ENCODE measurements at regions not wholly inside any gene's neighbourhood (a gene's known extent, or its start where the extent isn't known, plus 50 kb on each side); places are given as distances from the start of the nearest gene placed in this dataset.

DNA sequence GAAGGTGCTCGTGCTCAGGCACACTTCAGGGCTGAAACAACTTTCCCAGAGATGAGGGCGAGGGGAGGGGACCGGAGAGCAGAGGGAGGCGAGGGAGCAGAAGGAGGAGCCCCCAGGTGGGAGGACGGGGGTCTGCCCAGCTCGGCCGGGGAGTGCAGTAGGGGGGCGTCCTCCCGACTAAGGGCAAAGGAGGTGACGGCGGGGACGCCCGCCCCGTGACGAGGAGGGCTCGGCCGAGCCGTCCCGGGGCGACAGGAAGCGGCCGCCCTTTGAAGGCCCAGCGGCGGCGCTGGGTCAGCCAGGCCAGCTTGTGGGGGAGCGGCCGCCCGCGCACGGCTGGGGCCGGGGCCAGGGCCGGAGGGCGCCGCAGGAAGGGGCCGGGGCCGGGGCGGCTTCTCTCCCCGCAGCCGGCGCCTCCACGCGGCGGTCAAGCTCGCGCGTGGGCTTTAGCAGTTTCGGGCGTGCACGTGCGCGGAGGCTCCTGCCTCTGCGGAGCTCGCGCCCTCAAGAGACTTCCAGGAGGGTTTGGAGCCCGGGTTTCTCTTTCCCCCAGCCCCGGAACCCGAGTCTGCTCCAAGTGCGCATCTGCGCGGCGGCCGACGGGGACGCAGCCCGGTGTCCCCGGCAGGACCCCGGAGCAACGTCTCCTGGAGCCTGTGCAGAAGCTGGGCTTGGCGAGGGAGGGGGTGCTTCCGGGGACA, 100.8 kb upstream of the SLC45A1 start:
- H3K27ac ChIP-seq, result no peak overlapping the region
- H3K4me3 ChIP-seq, result peak overlapping the region; percentile 58
- no peaks in the 10 kb centered on the region for H3K36me3 ChIP-seq
- H3K27me3 ChIP-seq, result peaks cover 52% of the 10 kb centered on the region
- H3K9ac ChIP-seq, result no peak overlapping the region
- H3K4me1 ChIP-seq, result peaks cover 6% of the 10 kb centered on the region; the same call in 1 of the 2 replicates
- TF ChIP-seq Cebpa-rat (IDR thresholded peaks at IDR 0.05), result no peak
- H3K9me3 ChIP-seq, result no peaks in the 10 kb centered on the region
- H3K4me2 ChIP-seq, result peak overlapping the region; percentile 73
- no peaks in the 10 kb centered on the region for H4K20me1 ChIP-seq

GRCh38 chr1:8216005-8216404, 101.9 kb upstream of the SLC45A1 start:
- Histone ChIP-seq H3K36me3 (no peaks in the 10 kb centered on the region), H3K9me3 (no peaks in the 10 kb centered on the region), H3K9ac (no peak overlapping the region), H3K27ac (no peak overlapping the region), H3K4me1 (peaks cover 6% of the 10 kb centered on the region; the same call in 1 of the 2 replicates), H3K4me2 (no peak overlapping the region), H4K20me1 (no peaks in the 10 kb centered on the region), H3K27me3 (peaks cover 52% of the 10 kb centered on the region), H3K4me3 (no peak overlapping the region)
- no peak for TF ChIP-seq Cebpa-rat (IDR thresholded peaks at IDR 0.05)

GRCh38 chr1:8214501-8215173, 103.3 kb upstream of the SLC45A1 start:
- H3K9ac ChIP-seq, result no peak overlapping the region
- no peaks in the 10 kb centered on the region for H4K20me1 ChIP-seq
- H3K27ac ChIP-seq, result no peak overlapping the region
- H3K4me1 ChIP-seq, result peaks cover 6% of the 10 kb centered on the region; the same call in 1 of the 2 replicates
- peaks cover 49% of the 10 kb centered on the region for H3K27me3 ChIP-seq
- no peaks in the 10 kb centered on the region for H3K36me3 ChIP-seq
- H3K4me3 ChIP-seq, result no peak overlapping the region
- no peak for TF ChIP-seq Cebpa-rat (IDR thresholded peaks at IDR 0.05)
- H3K9me3 ChIP-seq, result no peaks in the 10 kb centered on the region
- no peak overlapping the region for H3K4me2 ChIP-seq

DNA sequence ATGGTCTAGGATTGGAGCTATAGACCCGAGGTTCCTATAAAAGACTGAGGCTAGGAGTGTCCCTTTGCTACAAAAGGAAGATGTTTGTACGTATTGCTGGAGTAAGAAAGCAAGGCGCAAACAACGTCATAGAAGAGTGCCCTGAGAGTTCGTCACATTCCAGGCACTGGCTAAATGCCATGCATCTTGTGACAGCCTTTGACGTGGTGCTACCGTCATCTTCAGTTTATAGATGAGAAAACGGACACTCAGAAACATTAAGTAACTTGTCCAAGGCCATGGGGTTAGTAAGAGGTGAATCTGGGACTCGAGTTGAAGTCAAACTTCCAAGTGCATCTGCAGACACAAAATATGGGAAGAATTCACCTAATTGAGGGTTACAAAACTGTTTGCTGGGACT, 104.2 kb upstream of the SLC45A1 start:
- H3K9ac ChIP-seq, result no peak overlapping the region
- no peaks in the 10 kb centered on the region for H4K20me1 ChIP-seq
- H3K27ac ChIP-seq, result no peak overlapping the region
- peaks cover 40% of the 10 kb centered on the region for H3K27me3 ChIP-seq
- peaks cover 6% of the 10 kb centered on the region; the same call in 1 of the 2 replicates for H3K4me1 ChIP-seq
- H3K4me3 ChIP-seq, result no peak overlapping the region
- H3K36me3 ChIP-seq, result no peaks in the 10 kb centered on the region
- no peak overlapping the region for H3K4me2 ChIP-seq
- H3K9me3 ChIP-seq, result no peaks in the 10 kb centered on the region
- no peak for TF ChIP-seq Cebpa-rat (IDR thresholded peaks at IDR 0.05)

- Histone ChIP-seq H3K27me3 (peaks cover 35% of the 10 kb centered on the region), H3K9ac (no peak overlapping the region), H3K4me1 (peaks cover 6% of the 10 kb centered on the region; the same call in 1 of the 2 replicates), H3K4me2 (no peak overlapping the region), H3K4me3 (no peak overlapping the region), H3K36me3 (no peaks in the 10 kb centered on the region), H3K9me3 (no peaks in the 10 kb centered on the region), H3K27ac (no peak overlapping the region), H4K20me1 (no peaks in the 10 kb centered on the region)
- TF ChIP-seq Cebpa-rat (IDR thresholded peaks at IDR 0.05), result no peak
Measured at GRCh38 chr1:8213136-8213535, 104.8 kb upstream of the SLC45A1 start.

- no peaks in the 10 kb centered on the region for H3K36me3 ChIP-seq
- no peak overlapping the region for H3K9ac ChIP-seq
- no peak overlapping the region for H3K4me2 ChIP-seq
- no peak overlapping the region for H3K27ac ChIP-seq
- no peaks in the 10 kb centered on the region for H3K9me3 ChIP-seq
- no peaks in the 10 kb centered on the region for H4K20me1 ChIP-seq
- H3K27me3 ChIP-seq, result peaks cover 30% of the 10 kb centered on the region
- H3K4me1 ChIP-seq, result peaks cover 6% of the 10 kb centered on the region; the same call in 1 of the 2 replicates
- H3K4me3 ChIP-seq, result no peak overlapping the region
- TF ChIP-seq Cebpa-rat (IDR thresholded peaks at IDR 0.05), result no peak
Measured at GRCh38 chr1:8212580-8213031, 105.3 kb upstream of the SLC45A1 start.

GRCh38 chr1:8211883-8212579, 105.9 kb upstream of the SLC45A1 start:
- H3K4me3 ChIP-seq, result no peak overlapping the region
- no peak overlapping the region for H3K9ac ChIP-seq
- H3K36me3 ChIP-seq, result no peaks in the 10 kb centered on the region
- no peaks in the 10 kb centered on the region for H3K9me3 ChIP-seq
- no peaks in the 10 kb centered on the region for H4K20me1 ChIP-seq
- no peak overlapping the region for H3K4me2 ChIP-seq
- peaks cover 2% of the 10 kb centered on the region; the same call in 1 of the 2 replicates for H3K4me1 ChIP-seq
- peaks cover 24% of the 10 kb centered on the region for H3K27me3 ChIP-seq
- no peak for TF ChIP-seq Cebpa-rat (IDR thresholded peaks at IDR 0.05)
- H3K27ac ChIP-seq, result no peak overlapping the region

GRCh38 chr1:8211251-8211882, 106.5 kb upstream of the SLC45A1 start:
- H4K20me1 ChIP-seq, result no peaks in the 10 kb centered on the region
- H3K4me1 ChIP-seq, result no peaks in the 10 kb centered on the region
- no peaks in the 10 kb centered on the region for H3K9me3 ChIP-seq
- no peak overlapping the region for H3K4me2 ChIP-seq
- H3K27ac ChIP-seq, result no peak overlapping the region
- no peak overlapping the region for H3K9ac ChIP-seq
- no peak for TF ChIP-seq Cebpa-rat (IDR thresholded peaks at IDR 0.05)
- H3K36me3 ChIP-seq, result no peaks in the 10 kb centered on the region
- H3K4me3 ChIP-seq, result no peak overlapping the region
- peaks cover 17% of the 10 kb centered on the region for H3K27me3 ChIP-seq

DNA sequence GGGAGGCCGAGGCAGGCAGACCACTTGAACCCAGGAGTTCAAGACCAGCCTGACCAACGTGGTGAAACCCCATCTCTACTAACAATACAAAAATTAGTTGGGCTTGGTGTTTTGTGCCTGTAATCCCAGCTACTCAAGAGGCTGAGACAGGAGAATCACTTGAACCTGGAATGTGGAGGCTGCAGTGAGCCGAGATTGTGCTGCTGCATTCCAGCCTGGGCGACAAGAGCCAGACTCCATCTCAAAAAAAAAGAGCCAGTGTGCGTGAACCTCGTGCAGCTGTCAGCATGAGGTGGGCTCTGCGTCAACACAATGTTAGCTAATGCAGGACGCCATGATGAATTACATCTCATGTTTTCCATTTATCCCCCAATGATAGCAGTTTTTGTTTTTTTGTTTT, 110.7 kb upstream of the SLC45A1 start:
- no peaks in the 10 kb centered on the region for H3K36me3 ChIP-seq
- no peak overlapping the region for H3K27ac ChIP-seq
- no peak overlapping the region for H3K4me3 ChIP-seq
- no peak overlapping the region for H3K9ac ChIP-seq
- H3K4me2 ChIP-seq, result no peak overlapping the region
- no peaks in the 10 kb centered on the region for H4K20me1 ChIP-seq
- TF ChIP-seq Cebpa-rat (IDR thresholded peaks at IDR 0.05), result no peak
- H3K9me3 ChIP-seq, result no peaks in the 10 kb centered on the region
- no peaks in the 10 kb centered on the region for H3K4me1 ChIP-seq
- no peaks in the 10 kb centered on the region for H3K27me3 ChIP-seq

All from BLaER1 (cell line).